MM.1S (cell line): ENCODE measurements at regions not wholly inside any gene's neighbourhood (a gene's known extent, or its start where the extent isn't known, plus 50 kb on each side); places are given as distances from the start of the nearest gene placed in this dataset.

Experiments used
- DNase-seq: peaks from one replicate; pipeline ENCODE4 v3.0.0-alpha.2; 2015
- H2AFZ ChIP-seq: fragments of 300-600 bp; sonication (generic); 2 replicates; pipeline ENCODE4 v1.6.0; 2016; ENCODE audit warnings: antibody characterized with exemption, low read length
- H3F3A ChIP-seq: fragments of 300-600 bp; sonication (generic); 2 replicates; pipeline ENCODE4 v1.6.1; 2016; ENCODE audit warnings: mild to moderate bottlenecking, antibody characterized with exemption, low read length, moderate library complexity, mixed read lengths; ENCODE audit not compliant: insufficient read depth
- H3K27ac ChIP-seq: fragments of 300-600 bp; sonication (generic); 2 replicates; pipeline ENCODE4 v1.5.1; 2016; ENCODE audit warnings: mild to moderate bottlenecking, low read length
- H3K27me3 ChIP-seq: fragments of 300-600 bp; sonication (generic); replicated peaks from 2 replicates; pipeline ENCODE4 v1.6.0; 2016; ENCODE audit warnings: low read length; ENCODE audit not compliant: insufficient read depth
- H3K36me3 ChIP-seq: fragments of 300-600 bp; sonication (generic); replicated peaks from 2 replicates; pipeline ENCODE4 v1.6.1; 2016; ENCODE audit warnings: mild to moderate bottlenecking, low read length, mixed read lengths; ENCODE audit not compliant: insufficient read depth
- H3K4me1 ChIP-seq: fragments of 300-600 bp; sonication (generic); 2 replicates; pipeline ENCODE4 v1.6.1; 2016; ENCODE audit warnings: low read length, mixed read lengths
- H3K4me2 ChIP-seq: fragments of 300-600 bp; sonication (generic); 2 replicates; pipeline ENCODE4 v1.6.0; 2016; ENCODE audit warnings: low read depth, low read length
- H3K4me3 ChIP-seq: fragments of 300-600 bp; sonication (generic); 2 replicates; pipeline ENCODE4 v1.5.1; 2016; ENCODE audit warnings: low read length, mixed read lengths
- H3K79me2 ChIP-seq: fragments of 300-600 bp; sonication (generic); 2 replicates; pipeline ENCODE4 v1.6.1; 2016; ENCODE audit warnings: mixed run types, low read length, mixed read lengths
- H3K9ac ChIP-seq: fragments of 300-600 bp; sonication (generic); 2 replicates; pipeline ENCODE4 v1.6.1; 2016; ENCODE audit warnings: low read length, mixed read lengths
- H3K9me2 ChIP-seq: fragments of 300-600 bp; sonication (generic); replicated peaks from 2 replicates; pipeline ENCODE4 v1.6.1; 2016; ENCODE audit warnings: mild to moderate bottlenecking, low read length, mixed read lengths; ENCODE audit not compliant: insufficient read depth
- H3K9me3 ChIP-seq: fragments of 300-600 bp; sonication (generic); replicated peaks from 2 replicates; pipeline ENCODE4 v1.6.1; 2016; ENCODE audit warnings: mild to moderate bottlenecking, low read length, mixed read lengths; ENCODE audit not compliant: insufficient read depth
- H4K20me1 ChIP-seq: fragments of 300-600 bp; sonication (generic); 2 replicates; pipeline ENCODE4 v1.6.1; 2016; ENCODE audit warnings: mild to moderate bottlenecking, low read length, moderate library complexity, mixed read lengths; ENCODE audit not compliant: insufficient read depth
- EZH2 ChIP-seq: fragments of 300-600 bp; sonication (generic); optimal IDR thresholded peaks from 2 replicates; pipeline ENCODE3; 2017; ENCODE audit warnings: low read depth, mild to moderate bottlenecking, antibody characterized with exemption, low read length, mixed read lengths
- EZH2phosphoT487 ChIP-seq: fragments of 300-600 bp; sonication (generic); IDR thresholded peaks from 2 replicates; pipeline ENCODE4 v1.6.1; 2018; ENCODE audit warnings: antibody characterized with exemption, low read length
- TF ChIP-seq, protein P1 (sequence below): fragments of 300-600 bp; sonication (generic); IDR thresholded peaks from 2 replicates; pipeline ENCODE4 v1.5.1; 2016; ENCODE audit warnings: antibody characterized with exemption, low read length, mixed read lengths

- H3K9me3 ChIP-seq, result no peaks in the 10 kb centered on the region
- H3K27me3 ChIP-seq, result no peaks in the 10 kb centered on the region
- no peak overlapping the region for H3K9ac ChIP-seq
- peak overlapping the region; percentile 73; the same call in 1 of the 2 replicates for H3K4me2 ChIP-seq
- H3F3A ChIP-seq, result no peaks in the 10 kb centered on the region
- DNase-seq, result no peak
- no peaks in the 10 kb centered on the region for H4K20me1 ChIP-seq
- H3K4me3 ChIP-seq, result no peak overlapping the region
- TF ChIP-seq EZH2 (no peak), EZH2phosphoT487 (no peak)
- TF ChIP-seq, protein P1, sequence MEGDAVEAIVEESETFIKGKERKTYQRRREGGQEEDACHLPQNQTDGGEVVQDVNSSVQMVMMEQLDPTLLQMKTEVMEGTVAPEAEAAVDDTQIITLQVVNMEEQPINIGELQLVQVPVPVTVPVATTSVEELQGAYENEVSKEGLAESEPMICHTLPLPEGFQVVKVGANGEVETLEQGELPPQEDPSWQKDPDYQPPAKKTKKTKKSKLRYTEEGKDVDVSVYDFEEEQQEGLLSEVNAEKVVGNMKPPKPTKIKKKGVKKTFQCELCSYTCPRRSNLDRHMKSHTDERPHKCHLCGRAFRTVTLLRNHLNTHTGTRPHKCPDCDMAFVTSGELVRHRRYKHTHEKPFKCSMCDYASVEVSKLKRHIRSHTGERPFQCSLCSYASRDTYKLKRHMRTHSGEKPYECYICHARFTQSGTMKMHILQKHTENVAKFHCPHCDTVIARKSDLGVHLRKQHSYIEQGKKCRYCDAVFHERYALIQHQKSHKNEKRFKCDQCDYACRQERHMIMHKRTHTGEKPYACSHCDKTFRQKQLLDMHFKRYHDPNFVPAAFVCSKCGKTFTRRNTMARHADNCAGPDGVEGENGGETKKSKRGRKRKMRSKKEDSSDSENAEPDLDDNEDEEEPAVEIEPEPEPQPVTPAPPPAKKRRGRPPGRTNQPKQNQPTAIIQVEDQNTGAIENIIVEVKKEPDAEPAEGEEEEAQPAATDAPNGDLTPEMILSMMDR, result no peak
- no peaks in the 10 kb centered on the region for H3K36me3 ChIP-seq
- no peak overlapping the region for H3K27ac ChIP-seq
- no peaks in the 10 kb centered on the region for H3K4me1 ChIP-seq
- H3K79me2 ChIP-seq, result no peaks in the 10 kb centered on the region
- no peaks in the 10 kb centered on the region for H3K9me2 ChIP-seq
- peak overlapping the region; percentile 13; the same call in 1 of the 2 replicates for H2AFZ ChIP-seq
Observed at GRCh38 chr16:66271074-66272060, 95.1 kb upstream of the CDH5 start.

DNA sequence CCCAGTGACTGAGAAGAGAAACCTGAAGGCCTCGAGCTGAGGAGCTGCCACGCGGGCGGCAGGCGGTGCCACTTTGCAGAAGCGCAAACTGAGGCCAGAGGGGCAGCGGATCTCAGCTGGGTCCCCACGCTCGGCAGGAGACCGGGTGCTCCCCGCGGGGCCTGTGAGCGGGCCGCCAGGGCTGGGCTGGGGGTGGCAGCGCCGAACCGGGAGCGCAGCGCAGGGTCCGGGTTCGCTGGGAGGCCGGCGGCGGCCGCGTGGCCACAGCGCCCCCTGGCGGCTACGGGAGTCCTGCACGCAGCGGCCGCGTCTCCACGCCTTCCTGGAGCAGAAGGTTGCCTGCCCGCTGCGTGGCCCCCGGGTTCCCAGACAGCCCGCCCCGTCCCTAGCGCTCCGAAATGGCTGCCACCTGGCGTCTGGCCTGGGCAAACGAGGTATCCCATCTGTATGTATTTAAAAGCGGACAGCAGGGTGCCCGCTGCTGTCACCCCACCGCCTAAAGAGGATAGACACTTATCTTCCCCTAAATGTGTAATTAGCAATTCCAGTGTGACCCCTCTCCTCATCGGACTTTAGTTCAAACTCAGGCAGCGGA, 96.1 kb upstream of the CDH5 start:
- peak overlapping the region; percentile 20 for H2AFZ ChIP-seq
- TF ChIP-seq EZH2phosphoT487 (no peak), EZH2 (no peak)
- TF ChIP-seq, protein P1, result peak; percentile 83
- no peak overlapping the region for H3K9ac ChIP-seq
- H3K4me1 ChIP-seq, result no peaks in the 10 kb centered on the region
- peak overlapping the region; percentile 73; the same call in 1 of the 2 replicates for H3K4me2 ChIP-seq
- H3K79me2 ChIP-seq, result no peaks in the 10 kb centered on the region
- no peaks in the 10 kb centered on the region for H3K9me2 ChIP-seq
- H3K9me3 ChIP-seq, result no peaks in the 10 kb centered on the region
- no peaks in the 10 kb centered on the region for H3F3A ChIP-seq
- no peak overlapping the region for H3K27ac ChIP-seq
- DNase-seq, result peak; percentile 70
- no peaks in the 10 kb centered on the region for H3K27me3 ChIP-seq
- no peaks in the 10 kb centered on the region for H3K36me3 ChIP-seq
- no peaks in the 10 kb centered on the region for H4K20me1 ChIP-seq
- H3K4me3 ChIP-seq, result peak overlapping the region; percentile 24

DNA sequence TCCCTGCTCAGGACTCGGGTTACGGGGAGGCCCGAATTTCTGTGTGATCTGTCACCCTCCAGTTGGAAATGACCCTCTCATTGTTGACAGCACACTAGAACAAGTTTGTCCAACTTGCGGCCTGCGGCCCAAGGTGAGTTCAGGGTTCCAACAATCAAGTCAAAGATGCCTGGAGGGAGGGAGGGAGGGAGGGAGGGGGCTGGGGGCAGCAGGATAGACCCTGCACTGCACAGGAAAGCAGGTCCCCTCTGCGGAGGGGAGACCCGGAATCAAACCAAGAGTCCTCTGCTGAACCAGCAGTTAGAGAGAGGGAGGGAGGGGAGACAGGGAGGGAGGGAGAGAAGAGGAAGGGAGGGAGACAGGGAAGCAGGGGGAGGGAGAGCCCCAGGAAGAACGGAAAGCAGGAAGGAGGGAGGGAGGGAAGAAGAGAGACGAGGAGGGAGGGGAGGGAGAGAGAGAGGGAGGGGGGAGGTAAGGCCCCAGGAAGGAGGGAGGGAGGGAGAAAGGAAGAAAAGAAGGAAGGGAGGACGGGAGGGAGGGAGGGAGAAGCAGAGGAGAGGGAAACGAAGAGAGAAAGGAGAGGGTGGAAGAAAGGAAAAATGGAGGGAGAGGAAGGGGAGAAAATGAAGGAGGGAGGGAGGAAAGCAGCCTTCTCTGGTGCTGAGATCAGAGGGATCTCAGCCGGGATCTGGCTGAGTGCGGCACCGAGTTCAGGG, 96.7 kb upstream of the CDH5 start:
- TF ChIP-seq, protein P1, result no peak
- TF ChIP-seq EZH2phosphoT487 (no peak), EZH2 (no peak)
- no peak for DNase-seq
- no peaks in the 10 kb centered on the region for H3K4me1 ChIP-seq
- H3K36me3 ChIP-seq, result no peaks in the 10 kb centered on the region
- H2AFZ ChIP-seq, result peak overlapping the region; percentile 20
- no peaks in the 10 kb centered on the region for H3F3A ChIP-seq
- no peak overlapping the region for H3K9ac ChIP-seq
- H3K27me3 ChIP-seq, result no peaks in the 10 kb centered on the region
- peak overlapping the region; percentile 24; the same call in 1 of the 2 replicates for H3K4me3 ChIP-seq
- no peaks in the 10 kb centered on the region for H3K9me3 ChIP-seq
- H3K9me2 ChIP-seq, result no peaks in the 10 kb centered on the region
- no peaks in the 10 kb centered on the region for H3K79me2 ChIP-seq
- H4K20me1 ChIP-seq, result no peaks in the 10 kb centered on the region
- H3K27ac ChIP-seq, result no peak overlapping the region
- peak overlapping the region; percentile 73; the same call in 1 of the 2 replicates for H3K4me2 ChIP-seq
